ENCODE measurements at regions not wholly inside any gene's neighbourhood (a gene's known extent, or its start where the extent isn't known, plus 50 kb on each side); places are given as distances from the start of the nearest gene placed in this dataset.

DNA sequence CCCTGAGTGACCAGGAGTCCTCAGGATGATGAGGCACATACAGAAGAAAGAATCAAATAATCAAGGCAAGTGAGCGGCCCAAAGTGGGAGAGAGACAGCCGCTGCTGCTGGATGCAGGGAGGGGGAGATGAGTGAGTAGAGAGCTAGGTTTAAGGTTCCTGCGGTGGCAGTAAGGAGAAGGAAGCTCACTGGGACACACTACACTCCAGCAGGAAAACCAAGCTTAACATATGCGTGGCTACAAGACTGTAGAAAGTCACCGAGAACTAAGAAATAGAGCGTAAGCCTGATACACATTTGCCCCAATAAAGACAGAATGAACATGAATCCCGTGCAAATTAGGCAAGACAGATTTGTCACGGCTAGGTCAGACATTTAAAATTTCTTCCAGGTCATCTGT is 470.2 kb downstream of the KDM4C start:
- FAIRE-seq (no peak), DNase-seq (ENCODE audit: low read depth in 1 of 2, low spot score in 2 of 2) (no peak)
- Histone ChIP-seq H4K20me1 (replicated peaks in 1 of 2; ENCODE audit: control insufficient read depth in 1 of 2, insufficient read depth in 2 of 2, low read length in 2 of 2) (no peaks in the 10 kb centered on the region), H3K4ac (replicated peaks; ENCODE audit: insufficient read length, low read depth, low read length) (no peak overlapping the region), H3K36me3 (ENCODE audit: control insufficient read depth in 2 of 4, insufficient read depth in 4 of 4, low read length in 3 of 4) (no peaks in the 10 kb centered on the region), H4K5ac (ENCODE audit: insufficient read length, low read depth, low read length) (no peak overlapping the region), H3K79me1 (ENCODE audit: low read depth, low read length) (no peaks in the 10 kb centered on the region), H2AFZ (ENCODE audit: low read length) (0 out of 2 replicates have a peak overlapping the region, but pooled peaks have one; percentile 11), H3K14ac (ENCODE audit: insufficient read length) (no peak overlapping the region), H4K8ac (ENCODE audit: extremely low read depth, insufficient read depth, low read length) (no peak overlapping the region), H3K79me2 (ENCODE audit: control insufficient read depth in 1 of 2, insufficient read depth in 2 of 2, low read length in 2 of 2) (no peaks in the 10 kb centered on the region), H2BK5ac (ENCODE audit: low read depth, low read length) (no peak overlapping the region), H3K27me3 (replicated peaks in 1 of 4; ENCODE audit: control insufficient read depth in 3 of 4, extremely low read depth in 1 of 4, insufficient read depth in 3 of 4, low read length in 3 of 4) (no peaks in the 10 kb centered on the region), H3K18ac (ENCODE audit: extremely low read depth, low read length) (no peak overlapping the region), H3K4me3 (ENCODE audit: extremely low read depth in 1 of 4, insufficient read depth in 2 of 4, low read depth in 3 of 4, low read length in 4 of 4) (no peak overlapping the region), H3K56ac (replicated peaks; ENCODE audit: insufficient read length, low read depth, low read length) (no peak overlapping the region), H4K91ac (replicated peaks; ENCODE audit: insufficient read length, low read length) (no peak overlapping the region), H2BK120ac (replicated peaks; ENCODE audit: low read depth, low read length) (no peak overlapping the region), H3K4me1 (replicated peaks in 1 of 4; ENCODE audit: control insufficient read depth in 3 of 4, insufficient read depth in 4 of 4, low read length in 3 of 4) (no peaks in the 10 kb centered on the region; a peak in 1 of 7 replicates), H3K23me2 (ENCODE audit: low read depth, low read length) (no peaks in the 10 kb centered on the region; the same call in 1 of the 2 replicates), H3K9me3 (ENCODE audit: insufficient read depth in 2 of 2, low read depth in 1 of 2, low read length in 1 of 2) (no peaks in the 10 kb centered on the region), H2AK5ac (ENCODE audit: low read depth, low read length) (no peak overlapping the region), H2BK12ac (ENCODE audit: low read depth, low read length) (no peak overlapping the region), H3K9ac (replicated peaks in 1 of 4; ENCODE audit: extremely low read depth in 1 of 4, low read depth in 3 of 4, low read length in 3 of 4) (no peak overlapping the region), H3K27ac (ENCODE audit: low read depth, low read length) (no peak overlapping the region), H2BK15ac (ENCODE audit: low read length) (no peak overlapping the region), H2BK20ac (ENCODE audit: low read length) (no peak overlapping the region), H3K23ac (ENCODE audit: insufficient read length) (no peak overlapping the region), H3K4me2 (ENCODE audit: insufficient read depth in 1 of 2, low read depth in 2 of 2, low read length in 2 of 2) (no peak overlapping the region)
- 77% methylated on average over 8 of the region's 8 CpGs; no CpG with 5 or more reads in 1 of the 2 experiments for WGBS, 2 experiments (ENCODE audit: extremely low coverage in 1 of 2, insufficient coverage in 1 of 2, insufficient read length in 1 of 2, insufficient replicate concordance in 2 of 2, low coverage in 1 of 2, low lambda C conversion rate in 2 of 2, missing lambda C conversion rate in 1 of 2)
- no peak for TF ChIP-seq EGR1 (IDR thresholded peaks at IDR 0.05; ENCODE audit: borderline replicate concordance, low read depth, low read length)
- TF ChIP-seq BRCA1 (IDR thresholded peaks at IDR 0.05; ENCODE audit: low read depth, low read length): no peak
- TF ChIP-seq SIN3A (conservative IDR thresholded peaks at IDR 0.05 in 1 of 2, IDR thresholded peaks at IDR 0.05 in 1 of 2; ENCODE audit: low read depth in 1 of 2, low read length in 2 of 2): no peak
- no peak for TF ChIP-seq SIX5 (IDR thresholded peaks at IDR 0.05; ENCODE audit: low read depth, low read length)
- no peak for TF ChIP-seq TBP (IDR thresholded peaks at IDR 0.05; ENCODE audit: low read depth, low read length)
- TF ChIP-seq BACH1 (IDR thresholded peaks at IDR 0.05; ENCODE audit: low read length): no peak
- no peak for TF ChIP-seq CHD1 (IDR thresholded peaks at IDR 0.05; ENCODE audit: low read depth, low read length)
- TF ChIP-seq CHD2 (IDR thresholded peaks at IDR 0.05; ENCODE audit: low read length): no peak
- TF ChIP-seq TEAD4 (IDR thresholded peaks at IDR 0.05; ENCODE audit: low read depth, low read length): no peak
- TF ChIP-seq SP4 (IDR thresholded peaks at IDR 0.05; ENCODE audit: low read length): no peak
- no peak for TF ChIP-seq EZH2 (IDR thresholded peaks at IDR 0.05; ENCODE audit: low read depth, low read length, severe bottlenecking)
- TF ChIP-seq CREB1 (IDR thresholded peaks at IDR 0.05): no peak
- TF ChIP-seq RAD21 (IDR thresholded peaks at IDR 0.05 in 1 of 2, conservative IDR thresholded peaks at IDR 0.05 in 1 of 2; ENCODE audit: low read depth in 2 of 2, low read length in 2 of 2): no peak
- TF ChIP-seq ATF3 (IDR thresholded peaks at IDR 0.05; ENCODE audit: insufficient read depth, low read depth, low read length): no peak
- TF ChIP-seq POLR2A (IDR thresholded peaks at IDR 0.05; ENCODE audit: control extremely low read depth in 1 of 2, low read depth in 2 of 2, low read length in 2 of 2): no peak
- CTCF ChIA-PET (ENCODE audit: partially characterized antibody): interaction anchor here (0.9 to 1.7 kb wide), 6 partner anchors 131 to 400 kb away, joined by 3 to 4 read pairs (median 3); no protein-coding TSS in a partner anchor
- POLR2A ChIA-PET (ENCODE audit: partially characterized antibody): no interaction called here

All from H1 (cell line).